ENCODE measurements at regions not wholly inside any gene's neighbourhood (a gene's known extent, or its start where the extent isn't known, plus 50 kb on each side); places are given as distances from the start of the nearest gene placed in this dataset.

DNA sequence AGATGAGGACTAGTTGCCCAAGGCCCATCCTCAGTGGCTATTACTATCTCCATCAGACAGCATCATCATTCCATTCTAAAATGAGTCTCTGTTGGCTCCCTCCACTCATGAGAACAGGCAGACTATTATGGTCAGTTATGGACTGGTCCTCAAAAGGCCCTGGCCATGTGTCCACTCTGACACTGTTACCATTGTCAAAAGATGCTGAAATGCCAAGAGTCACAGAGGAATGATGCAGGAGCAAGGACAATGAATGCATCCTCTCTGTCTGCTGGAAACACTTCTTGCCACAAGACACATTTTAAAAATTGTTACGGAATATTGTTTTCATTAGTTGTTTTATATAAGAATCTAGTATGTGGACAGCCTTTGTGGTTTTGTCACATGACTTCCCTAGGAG, 53.3 kb upstream of the STT3B start:
- TF ChIP-seq, protein P1, sequence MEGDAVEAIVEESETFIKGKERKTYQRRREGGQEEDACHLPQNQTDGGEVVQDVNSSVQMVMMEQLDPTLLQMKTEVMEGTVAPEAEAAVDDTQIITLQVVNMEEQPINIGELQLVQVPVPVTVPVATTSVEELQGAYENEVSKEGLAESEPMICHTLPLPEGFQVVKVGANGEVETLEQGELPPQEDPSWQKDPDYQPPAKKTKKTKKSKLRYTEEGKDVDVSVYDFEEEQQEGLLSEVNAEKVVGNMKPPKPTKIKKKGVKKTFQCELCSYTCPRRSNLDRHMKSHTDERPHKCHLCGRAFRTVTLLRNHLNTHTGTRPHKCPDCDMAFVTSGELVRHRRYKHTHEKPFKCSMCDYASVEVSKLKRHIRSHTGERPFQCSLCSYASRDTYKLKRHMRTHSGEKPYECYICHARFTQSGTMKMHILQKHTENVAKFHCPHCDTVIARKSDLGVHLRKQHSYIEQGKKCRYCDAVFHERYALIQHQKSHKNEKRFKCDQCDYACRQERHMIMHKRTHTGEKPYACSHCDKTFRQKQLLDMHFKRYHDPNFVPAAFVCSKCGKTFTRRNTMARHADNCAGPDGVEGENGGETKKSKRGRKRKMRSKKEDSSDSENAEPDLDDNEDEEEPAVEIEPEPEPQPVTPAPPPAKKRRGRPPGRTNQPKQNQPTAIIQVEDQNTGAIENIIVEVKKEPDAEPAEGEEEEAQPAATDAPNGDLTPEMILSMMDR (IDR thresholded peaks at IDR 0.05), result no peak
- no peak for TF ChIP-seq POLR2A (IDR thresholded peaks at IDR 0.05)

Data from Peyer's patch (tissue), 4 donors.